HG03439 (cell line): ENCODE measurements at regions not wholly inside any gene's neighbourhood (a gene's known extent, or its start where the extent isn't known, plus 50 kb on each side); places are given as distances from the start of the nearest gene placed in this dataset.

Source experiments
- ATAC-seq: cut with Tn5 transposase; IDR thresholded peaks from one replicate; pipeline ENCODE4 v1.9.1; 2021; ENCODE audit warnings: mild to moderate bottlenecking, moderate library complexity; ENCODE audit not compliant: unreplicated experiment

- no peak for ATAC-seq
Measured at GRCh38 chr3:106376016-106376570, 507.3 kb upstream of the CBLB start.

GRCh38 chr3:106379251-106379750, 510.5 kb upstream of the CBLB start:
- no peak for ATAC-seq

GRCh38 chr3:106380232-106380631, 511.4 kb upstream of the CBLB start:
- ATAC-seq, result no peak

GRCh38 chr3:106381286-106381938, 512.6 kb upstream of the CBLB start:
- ATAC-seq, result no peak

- ATAC-seq, result no peak
Measured at GRCh38 chr3:106381939-106382335, 513.1 kb upstream of the CBLB start.

- ATAC-seq, result no peak
Measured at GRCh38 chr3:106386050-106386449, 517.2 kb upstream of the CBLB start.

GRCh38 chr3:106392915-106393314, 524.1 kb upstream of the CBLB start:
- no peak for ATAC-seq

- ATAC-seq, result no peak
Measured at GRCh38 chr3:106397006-106397405, 528.2 kb upstream of the CBLB start.

- ATAC-seq, result no peak
Measured at GRCh38 chr3:106398891-106399600, 530.2 kb upstream of the CBLB start.

- ATAC-seq, result no peak
Measured at GRCh38 chr3:106399761-106400160, 530.9 kb upstream of the CBLB start.

- ATAC-seq, result no peak
Measured at GRCh38 chr3:106401666-106402490, 533.1 kb upstream of the CBLB start.

- ATAC-seq, result no peak
Measured at GRCh38 chr3:106403371-106404145, 534.7 kb upstream of the CBLB start.

- no peak for ATAC-seq
Measured at GRCh38 chr3:106413683-106414082, 544.9 kb upstream of the CBLB start.

GRCh38 chr3:106420628-106421027, 551.8 kb upstream of the CBLB start:
- no peak for ATAC-seq

- no peak for ATAC-seq
Measured at GRCh38 chr3:106421426-106421825, 552.6 kb upstream of the CBLB start.

- ATAC-seq, result no peak
Measured at GRCh38 chr3:106421909-106422308, 553.1 kb upstream of the CBLB start.

GRCh38 chr3:106423321-106424225, 554.8 kb upstream of the CBLB start:
- no peak for ATAC-seq

GRCh38 chr3:106425026-106425425, 556.2 kb upstream of the CBLB start:
- no peak for ATAC-seq

- no peak for ATAC-seq
Measured at GRCh38 chr3:106425916-106426315, 557.1 kb upstream of the CBLB start.
